ENCODE measurements at regions not wholly inside any gene's neighbourhood (a gene's known extent, or its start where the extent isn't known, plus 50 kb on each side); places are given as distances from the start of the nearest gene placed in this dataset.

DNA sequence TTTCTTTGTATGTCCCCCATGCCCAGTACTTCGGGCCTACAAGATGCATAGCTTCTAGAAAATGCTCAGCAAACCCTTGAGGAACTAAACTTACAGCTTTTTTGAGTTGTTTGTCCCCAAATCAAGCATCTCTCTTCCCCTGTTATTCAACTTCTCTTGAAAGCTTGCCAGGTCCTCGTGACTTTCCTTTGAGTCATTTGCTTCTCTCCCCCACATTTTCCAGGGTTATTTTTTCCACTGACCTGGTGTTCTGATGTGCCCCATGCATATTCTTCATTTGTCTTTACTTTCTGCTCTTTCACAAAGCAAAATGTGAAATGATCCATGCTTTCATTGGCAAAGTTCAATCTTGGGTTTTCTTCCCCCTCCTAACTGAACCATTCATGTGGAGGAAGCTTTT lies 204.8 kb downstream of the TFAP2A start:
- Histone ChIP-seq H2AFZ (ENCODE audit: low read depth, low read length, poor library complexity, severe bottlenecking) (no peak overlapping the region), H3K36me3 (ENCODE audit: control insufficient read depth in 1 of 2, insufficient read depth in 2 of 2, low read length in 2 of 2) (no peaks in the 10 kb centered on the region), H3K9me3 (ENCODE audit: control insufficient read depth in 1 of 2, insufficient read depth in 1 of 2, low read depth in 1 of 2, low read length in 2 of 2) (no peaks in the 10 kb centered on the region), H3K4me3 (replicated peaks in 1 of 2; ENCODE audit: low read depth in 1 of 2, low read length in 2 of 2) (no peak overlapping the region), H3K9me2 (ENCODE audit: insufficient read depth) (no peaks in the 10 kb centered on the region; the same call in 1 of the 2 replicates), H3K27me3 (ENCODE audit: insufficient read depth, low read length) (no peaks in the 10 kb centered on the region), H3K4me2 (ENCODE audit: low read length) (no peak overlapping the region), H4K20me1 (ENCODE audit: insufficient read depth) (no peaks in the 10 kb centered on the region), H3K79me2 (ENCODE audit: insufficient read depth, low read length) (no peaks in the 10 kb centered on the region), H3K4me1 (ENCODE audit: control insufficient read depth in 1 of 2, insufficient read depth in 2 of 2, low read length in 2 of 2) (peaks cover 2 to 6% of the 10 kb centered on the region in 2 experiments; a peak in 1 of 4 replicates), H3K9ac (ENCODE audit: low read length) (no peak overlapping the region), H3K27ac (ENCODE audit: low read depth, low read length) (no peak overlapping the region)
- RAD21 ChIA-PET (ENCODE audit: low non-redundant PET in 1 of 2, low total read pairs in 2 of 2, uncharacterized antibody in 2 of 2, unreplicated experiment in 2 of 2), result no interaction called here
- CTCF ChIA-PET, result no interaction called here
- intact Hi-C loops (cut with micrococcal nuclease), result no loop called here
- ATAC-seq (no peak), DNase-seq (ENCODE audit: low read depth, low spot score) (no peak)
- no peak for TF ChIP-seq EZH2 (IDR thresholded peaks at IDR 0.05)
- TF ChIP-seq ZFX (IDR thresholded peaks at IDR 0.05), result no peak
- TF ChIP-seq SIN3A (IDR thresholded peaks at IDR 0.05; ENCODE audit: low read depth), result no peak
- TF ChIP-seq FOSL1 (IDR thresholded peaks at IDR 0.05; ENCODE audit: low read depth), result 0 out of 2 replicates have a peak, but pooled peaks have one; percentile 22
- no TSS peak for BruUV-seq (replicated peaks)
- POLR2A ChIA-PET, result no interaction called here

DNA sequence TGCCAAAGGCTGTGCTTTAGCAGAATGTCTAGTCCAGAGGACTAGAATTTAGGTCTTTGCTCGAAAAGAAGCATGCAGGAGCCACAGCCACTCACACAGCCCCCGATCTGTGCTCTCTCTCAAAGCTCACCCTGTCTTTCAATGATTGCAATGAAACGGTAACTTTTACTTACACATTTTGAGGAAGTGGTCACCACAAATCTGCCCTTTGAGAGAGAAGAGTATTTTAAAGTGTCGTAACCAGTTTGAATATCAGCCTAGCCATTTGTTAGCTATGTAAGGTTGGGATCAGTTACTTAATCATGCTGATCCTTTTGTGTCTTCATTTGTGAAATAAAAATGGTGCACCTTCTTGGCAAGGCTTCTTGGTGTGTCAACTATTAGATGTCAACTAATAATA lies 209.0 kb downstream of the TFAP2A start:
- no peaks in the 10 kb centered on the region; the same call in 1 of the 2 replicates for H3K9me2 ChIP-seq (ENCODE audit: insufficient read depth)
- intact Hi-C loops (cut with micrococcal nuclease), result no loop called here
- no peak for DNase-seq (ENCODE audit: low read depth, low spot score)
- TF ChIP-seq, protein P1, sequence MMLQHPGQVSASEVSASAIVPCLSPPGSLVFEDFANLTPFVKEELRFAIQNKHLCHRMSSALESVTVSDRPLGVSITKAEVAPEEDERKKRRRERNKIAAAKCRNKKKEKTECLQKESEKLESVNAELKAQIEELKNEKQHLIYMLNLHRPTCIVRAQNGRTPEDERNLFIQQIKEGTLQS (IDR thresholded peaks at IDR 0.05), result no peak
- TF ChIP-seq, protein P2, sequence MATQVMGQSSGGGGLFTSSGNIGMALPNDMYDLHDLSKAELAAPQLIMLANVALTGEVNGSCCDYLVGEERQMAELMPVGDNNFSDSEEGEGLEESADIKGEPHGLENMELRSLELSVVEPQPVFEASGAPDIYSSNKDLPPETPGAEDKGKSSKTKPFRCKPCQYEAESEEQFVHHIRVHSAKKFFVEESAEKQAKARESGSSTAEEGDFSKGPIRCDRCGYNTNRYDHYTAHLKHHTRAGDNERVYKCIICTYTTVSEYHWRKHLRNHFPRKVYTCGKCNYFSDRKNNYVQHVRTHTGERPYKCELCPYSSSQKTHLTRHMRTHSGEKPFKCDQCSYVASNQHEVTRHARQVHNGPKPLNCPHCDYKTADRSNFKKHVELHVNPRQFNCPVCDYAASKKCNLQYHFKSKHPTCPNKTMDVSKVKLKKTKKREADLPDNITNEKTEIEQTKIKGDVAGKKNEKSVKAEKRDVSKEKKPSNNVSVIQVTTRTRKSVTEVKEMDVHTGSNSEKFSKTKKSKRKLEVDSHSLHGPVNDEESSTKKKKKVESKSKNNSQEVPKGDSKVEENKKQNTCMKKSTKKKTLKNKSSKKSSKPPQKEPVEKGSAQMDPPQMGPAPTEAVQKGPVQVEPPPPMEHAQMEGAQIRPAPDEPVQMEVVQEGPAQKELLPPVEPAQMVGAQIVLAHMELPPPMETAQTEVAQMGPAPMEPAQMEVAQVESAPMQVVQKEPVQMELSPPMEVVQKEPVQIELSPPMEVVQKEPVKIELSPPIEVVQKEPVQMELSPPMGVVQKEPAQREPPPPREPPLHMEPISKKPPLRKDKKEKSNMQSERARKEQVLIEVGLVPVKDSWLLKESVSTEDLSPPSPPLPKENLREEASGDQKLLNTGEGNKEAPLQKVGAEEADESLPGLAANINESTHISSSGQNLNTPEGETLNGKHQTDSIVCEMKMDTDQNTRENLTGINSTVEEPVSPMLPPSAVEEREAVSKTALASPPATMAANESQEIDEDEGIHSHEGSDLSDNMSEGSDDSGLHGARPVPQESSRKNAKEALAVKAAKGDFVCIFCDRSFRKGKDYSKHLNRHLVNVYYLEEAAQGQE (IDR thresholded peaks at IDR 0.05; ENCODE audit: low read depth), result no peak
- TF ChIP-seq EGR1 (IDR thresholded peaks at IDR 0.05; ENCODE audit: low read depth) (no peak), ZFX (IDR thresholded peaks at IDR 0.05) (no peak), SRF (IDR thresholded peaks at IDR 0.05; ENCODE audit: low read depth) (no peak), YY1 (IDR thresholded peaks at IDR 0.05; ENCODE audit: extremely low read depth, insufficient replicate concordance, low read depth, low read length) (no peak), FOSL1 (IDR thresholded peaks at IDR 0.05; ENCODE audit: low read depth) (no peak), JUND (IDR thresholded peaks at IDR 0.05) (no peak), POLR2AphosphoS5 (IDR thresholded peaks at IDR 0.05; ENCODE audit: low read depth, low read length) (no peak), CBX3 (IDR thresholded peaks at IDR 0.05; ENCODE audit: low read depth) (no peak), EZH2phosphoT487 (IDR thresholded peaks at IDR 0.05; ENCODE audit: borderline replicate concordance) (no peak), ZNF274 (IDR thresholded peaks at IDR 0.05; ENCODE audit: low read depth, low read length) (no peak), TCF7L2 (IDR thresholded peaks at IDR 0.05; ENCODE audit: borderline replicate concordance, extremely low read depth, insufficient read depth, insufficient read length) (no peak), SIN3A (IDR thresholded peaks at IDR 0.05; ENCODE audit: low read depth) (no peak)
- no peak for ATAC-seq
- H3K79me2 ChIP-seq (ENCODE audit: insufficient read depth, low read length), result no peaks in the 10 kb centered on the region
- no peak overlapping the region for H3K9ac ChIP-seq (ENCODE audit: low read length)
- no peak overlapping the region for H3K27ac ChIP-seq (ENCODE audit: low read depth, low read length)
- no TSS peak for BruUV-seq (replicated peaks)
- no peaks in the 10 kb centered on the region for H3K27me3 ChIP-seq (ENCODE audit: insufficient read depth, low read length)
- H3K4me2 ChIP-seq (ENCODE audit: low read length), result no peak overlapping the region
- RAD21 ChIA-PET (ENCODE audit: low non-redundant PET in 1 of 2, low total read pairs in 2 of 2, uncharacterized antibody in 2 of 2, unreplicated experiment in 2 of 2), result no interaction called here
- POLR2A ChIA-PET, result no interaction called here
- no peaks in the 10 kb centered on the region for H4K20me1 ChIP-seq (ENCODE audit: insufficient read depth)
- H3K4me3 ChIP-seq (replicated peaks in 1 of 2; ENCODE audit: low read depth in 1 of 2, low read length in 2 of 2), result no peak overlapping the region
- H3K9me3 ChIP-seq (ENCODE audit: control insufficient read depth in 1 of 2, insufficient read depth in 1 of 2, low read depth in 1 of 2, low read length in 2 of 2), result no peaks in the 10 kb centered on the region
- H3K36me3 ChIP-seq (ENCODE audit: control insufficient read depth in 1 of 2, insufficient read depth in 2 of 2, low read length in 2 of 2), result no peaks in the 10 kb centered on the region
- H3K4me1 ChIP-seq (ENCODE audit: control insufficient read depth in 1 of 2, insufficient read depth in 2 of 2, low read length in 2 of 2), result peaks cover 2 to 6% of the 10 kb centered on the region in 2 experiments; a peak in 1 of 4 replicates
- CTCF ChIA-PET, result no interaction called here
- H2AFZ ChIP-seq (ENCODE audit: low read depth, low read length, poor library complexity, severe bottlenecking), result no peak overlapping the region
